ENCODE measurements at regions not wholly inside any gene's neighbourhood (a gene's known extent, or its start where the extent isn't known, plus 50 kb on each side); places are given as distances from the start of the nearest gene placed in this dataset.

- no peak for TF ChIP-seq CTCF (IDR thresholded peaks at IDR 0.05)
- no peak for TF ChIP-seq POLR2A (IDR thresholded peaks at IDR 0.05)
- TF ChIP-seq EP300 (IDR thresholded peaks at IDR 0.05), result no peak
These were observed 122.1 kb upstream of the PKDCC start for GRCh38 chr2:41925712-41926111.

Measured in sigmoid colon (tissue), 4 donors.